H9 (cell line): ENCODE measurements at regions not wholly inside any gene's neighbourhood (a gene's known extent, or its start where the extent isn't known, plus 50 kb on each side); places are given as distances from the start of the nearest gene placed in this dataset.

Experiments used
- DNase-seq: peaks from one replicate; pipeline ENCODE4 v3.0.0-alpha.2; 2017
- H2AFZ ChIP-seq: one replicate; pipeline ENCODE4 v1.6.1; 2013; ENCODE audit warnings: mild to moderate bottlenecking, low read length, control low read depth, moderate library complexity
- H2AK5ac ChIP-seq: 2 replicates; pipeline ENCODE4 v1.6.1; 2013; ENCODE audit warnings: low read length, control low read depth, mixed read lengths; ENCODE audit not compliant: insufficient read length
- H2BK120ac ChIP-seq: one replicate; pipeline ENCODE4 v1.6.1; 2013; ENCODE audit warnings: low read depth, mild to moderate bottlenecking, low read length, control low read depth, inconsistent platforms; ENCODE audit not compliant: poor library complexity, severe bottlenecking
- H2BK12ac ChIP-seq: 2 replicates; pipeline ENCODE4 v1.6.1; 2013; ENCODE audit warnings: low read length, control low read depth, mixed read lengths, low read depth; ENCODE audit not compliant: insufficient read length
- H2BK15ac ChIP-seq: 2 replicates; pipeline ENCODE4 v1.6.1; 2013; ENCODE audit warnings: low read depth, low read length, control low read depth
- H2BK20ac ChIP-seq: one replicate; pipeline ENCODE4 v1.6.1; 2013; ENCODE audit warnings: low read depth, mild to moderate bottlenecking, low read length, control low read depth, inconsistent platforms; ENCODE audit not compliant: poor library complexity, severe bottlenecking
- H2BK5ac ChIP-seq: 2 replicates; pipeline ENCODE4 v1.6.1; 2013; ENCODE audit warnings: low read length, control low read depth, mixed read lengths; ENCODE audit not compliant: insufficient read length
- H3K14ac ChIP-seq: 2 replicates; pipeline ENCODE4 v1.6.1; 2013; ENCODE audit warnings: low read length, control low read depth; ENCODE audit not compliant: insufficient read depth
- H3K18ac ChIP-seq: 2 replicates; pipeline ENCODE4 v1.6.1; 2013; ENCODE audit warnings: low read depth, mild to moderate bottlenecking, mixed read lengths, low read length, control low read depth; ENCODE audit not compliant: insufficient read length
- H3K23ac ChIP-seq: 2 replicates; pipeline ENCODE4 v1.6.1; 2013; ENCODE audit warnings: low read length, control low read depth, mixed read lengths, low read depth; ENCODE audit not compliant: insufficient read length
- H3K23me2 ChIP-seq: 2 replicates; pipeline ENCODE4 v1.6.1; 2013; ENCODE audit warnings: low read depth, mild to moderate bottlenecking, mixed read lengths, low read length, control low read depth; ENCODE audit not compliant: insufficient read length, poor library complexity, severe bottlenecking
- H3K27ac ChIP-seq: 2 replicates; pipeline ENCODE4 v1.5.1; 2013; ENCODE audit warnings: low read length, control low read depth, mixed read lengths, low read depth; ENCODE audit not compliant: insufficient read length
- H3K27me3 ChIP-seq: 2 replicates; pipeline ENCODE4 v1.6.1; 2013; ENCODE audit warnings: low read length, control low read depth, inconsistent platforms; ENCODE audit not compliant: insufficient read depth
- H3K4ac ChIP-seq: 2 replicates; pipeline ENCODE4 v1.6.1; 2013; ENCODE audit warnings: low read depth, mild to moderate bottlenecking, control low read depth, inconsistent platforms, low read length, moderate library complexity
- H3K4me1 ChIP-seq: 2 replicates; pipeline ENCODE4 v1.6.1; 2013; ENCODE audit warnings: low read length, control low read depth, inconsistent platforms; ENCODE audit not compliant: insufficient read depth
- H3K4me2 ChIP-seq: 2 replicates; pipeline ENCODE4 v1.6.1; 2013; ENCODE audit warnings: low read length, control low read depth, mixed read lengths; ENCODE audit not compliant: insufficient read length, insufficient read depth
- H3K56ac ChIP-seq: 2 replicates; pipeline ENCODE4 v1.6.1; 2013; ENCODE audit warnings: low read depth, mild to moderate bottlenecking, mixed read lengths, low read length, control low read depth; ENCODE audit not compliant: insufficient read length
- H3K79me1 ChIP-seq: 2 replicates; pipeline ENCODE4 v1.6.1; 2013; ENCODE audit warnings: low read depth, mild to moderate bottlenecking, moderate library complexity, low read length, control low read depth, inconsistent platforms; ENCODE audit not compliant: insufficient read depth, poor library complexity, severe bottlenecking
- H3K79me2 ChIP-seq: 2 replicates; pipeline ENCODE4 v1.6.1; 2013; ENCODE audit warnings: low read length, control low read depth, inconsistent platforms; ENCODE audit not compliant: insufficient read depth
- H3K9ac ChIP-seq: 2 replicates; pipeline ENCODE4 v1.6.1; 2013; ENCODE audit warnings: low read length, control low read depth, mixed read lengths; ENCODE audit not compliant: insufficient read length; ENCODE audit errors: extremely low read depth
- H3K9me3 ChIP-seq: one replicate; pipeline ENCODE4 v1.6.1; 2013; ENCODE audit warnings: low read depth, low read length, inconsistent platforms; ENCODE audit not compliant: control insufficient read depth
- H3T11ph ChIP-seq: one replicate; pipeline ENCODE4 v1.6.1; 2013; ENCODE audit warnings: mild to moderate bottlenecking, low read length, control low read depth, inconsistent platforms
- H4K20me1 ChIP-seq: one replicate; pipeline ENCODE4 v1.6.1; 2013; ENCODE audit not compliant: control insufficient read depth, insufficient read length, insufficient read depth
- H4K5ac ChIP-seq: 2 replicates; pipeline ENCODE4 v1.6.1; 2013; ENCODE audit warnings: low read depth, mild to moderate bottlenecking, mixed read lengths, low read length, control low read depth; ENCODE audit not compliant: insufficient read length
- H4K8ac ChIP-seq: replicated peaks from 2 replicates; pipeline ENCODE4 v1.6.1; 2013; ENCODE audit warnings: low read length, control low read depth, mixed read lengths, low read depth; ENCODE audit not compliant: insufficient read length
- H4K91ac ChIP-seq: 2 replicates; pipeline ENCODE4 v1.6.1; 2013; ENCODE audit warnings: low read depth, mild to moderate bottlenecking, moderate library complexity, mixed read lengths, low read length, control low read depth; ENCODE audit not compliant: insufficient read length
- H3K27ac Mint-ChIP-seq, 3 experiments: 2 replicates in 2 of 3; 3 replicates in 1 of 3; pipeline ENCODE4 v1.8.0; 2020 to 2021; ENCODE audit warnings: mixed read lengths in 3 of 3, mild to moderate bottlenecking in 1 of 3, moderate library complexity in 1 of 3
- H3K27me3 Mint-ChIP-seq: 2 replicates; pipeline ENCODE4 v1.8.0; 2021; ENCODE audit warnings: low read depth, mild to moderate bottlenecking, moderate library complexity, mixed read lengths
- H3K36me3 Mint-ChIP-seq, 3 experiments: 2 replicates in 2 of 3; 3 replicates in 1 of 3; pipeline ENCODE4 v1.8.0; 2020 to 2021; ENCODE audit warnings: low read depth in 3 of 3, mixed read lengths in 3 of 3; ENCODE audit not compliant: insufficient read depth in 1 of 3
- H3K4me1 Mint-ChIP-seq, 2 experiments: 2 replicates each; pipeline ENCODE4 v1.8.0; 2020; ENCODE audit warnings: mixed read lengths in 2 of 2
- H3K4me3 Mint-ChIP-seq, 2 experiments: 2 replicates in 1 of 2; 3 replicates in 1 of 2; pipeline ENCODE4 v1.8.0; 2020 to 2021; ENCODE audit warnings: mild to moderate bottlenecking in 2 of 2, mixed read lengths in 2 of 2, moderate library complexity in 1 of 2
- H3K9me3 Mint-ChIP-seq, 2 experiments: 2 replicates in 1 of 2; 3 replicates in 1 of 2; pipeline ENCODE4 v1.8.0; 2020; ENCODE audit warnings: mild to moderate bottlenecking in 2 of 2, mixed read lengths in 2 of 2, moderate library complexity in 1 of 2
- CTCF ChIP-seq: fragments of 200-600 bp; sonication (generic); conservative IDR thresholded peaks from 3 replicates; pipeline ENCODE4 v1.8.0; 2021; ENCODE audit warnings: antibody characterized with exemption, mild to moderate bottlenecking
- WGBS: extraction: QIAGEN DNeasy Blood & Tissue Kit; methylation state at CpG from one replicate; pipeline ENCODE4 v1.1.7; 2013; ENCODE audit warnings: missing lambda C conversion rate, low lambda C conversion rate, mixed read lengths; ENCODE audit not compliant: insufficient read length; ENCODE audit errors: extremely low coverage; 5-methylcytosine and 5-hydroxymethylcytosine counted together

GRCh38 chr22:47512617-47513016, 750.2 kb downstream of the TBC1D22A start:
- Histone ChIP-seq H3K18ac (no peak overlapping the region), H3K79me2 (no peaks in the 10 kb centered on the region), H3T11ph (no peak overlapping the region), H2BK12ac (no peak overlapping the region), H3K4me1 (no peaks in the 10 kb centered on the region), H2AFZ (no peak overlapping the region), H3K56ac (no peak overlapping the region), H3K14ac (no peak overlapping the region), H2BK20ac (no peak overlapping the region), H3K23me2 (no peaks in the 10 kb centered on the region), H3K27me3 (no peaks in the 10 kb centered on the region), H4K91ac (no peak overlapping the region), H4K8ac (no peak overlapping the region), H3K27ac (no peak overlapping the region), H3K9me3 (peaks cover 94% of the 10 kb centered on the region), H4K5ac (no peak overlapping the region), H2BK5ac (no peak overlapping the region), H2AK5ac (no peak overlapping the region), H3K4ac (no peak overlapping the region), H2BK15ac (no peak overlapping the region), H2BK120ac (no peak overlapping the region), H3K23ac (no peak overlapping the region), H3K79me1 (no peaks in the 10 kb centered on the region), H3K4me2 (no peak overlapping the region), H3K9ac (no peak overlapping the region), H4K20me1 (no peaks in the 10 kb centered on the region)
- Mint-ChIP-seq H3K27me3 (peaks cover 6% of the 10 kb centered on the region), H3K9me3 (peaks cover 37 to 43% of the 10 kb centered on the region in 2 experiments), H3K4me1 (no peaks in the 10 kb centered on the region), H3K4me3 (no peak overlapping the region), H3K36me3 (peaks cover 0 to 35% (median 4%) of the 10 kb centered on the region in 3 experiments; a peak in 3 of 7 replicates), H3K27ac (no peak overlapping the region)
- TF ChIP-seq CTCF: no peak
- DNase-seq: no peak
- no CpG with 5 or more reads among the region's 2 CpGs for WGBS
